OCI-LY1 (cell line): ENCODE measurements at regions not wholly inside any gene's neighbourhood (a gene's known extent, or its start where the extent isn't known, plus 50 kb on each side); places are given as distances from the start of the nearest gene placed in this dataset.

ENCODE experiments used
- EZH2 ChIP-seq: fragments of 200-600 bp; sonication (generic), shearing (Covaris generic); IDR thresholded peaks from 2 replicates; pipeline ENCODE4 v1.8.0; 2017; ENCODE audit warnings: borderline replicate concordance, mixed run types, mild to moderate bottlenecking, antibody characterized with exemption, low read length, moderate library complexity, mixed read lengths
- TF ChIP-seq, protein P1 (sequence below): fragments of 200-600 bp; sonication (generic), shearing (Covaris generic); IDR thresholded peaks from 2 replicates; pipeline ENCODE4 v1.5.1; 2017; ENCODE audit warnings: mild to moderate bottlenecking, antibody characterized with exemption, low read length, moderate library complexity, mixed read lengths

DNA sequence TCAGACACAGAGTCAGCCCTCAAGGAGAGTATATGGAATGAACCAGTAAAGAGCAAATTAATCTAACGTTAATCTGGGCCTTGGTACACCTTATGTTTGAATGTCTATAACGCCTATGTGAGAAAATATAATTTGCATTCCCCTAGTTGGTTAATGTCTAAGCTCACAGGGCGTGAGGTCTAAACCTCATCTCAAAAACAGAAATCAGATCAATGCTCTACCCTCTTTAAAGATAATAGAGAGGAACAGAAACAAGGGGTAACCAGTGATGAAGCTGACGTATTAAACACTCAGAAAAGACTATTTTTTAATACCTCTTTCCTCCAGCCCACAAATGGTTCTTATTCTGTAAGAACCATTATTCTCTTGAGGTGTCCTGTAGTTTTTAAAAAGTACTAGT, 369.2 kb upstream of the NOCT start:
- TF ChIP-seq, protein P1, sequence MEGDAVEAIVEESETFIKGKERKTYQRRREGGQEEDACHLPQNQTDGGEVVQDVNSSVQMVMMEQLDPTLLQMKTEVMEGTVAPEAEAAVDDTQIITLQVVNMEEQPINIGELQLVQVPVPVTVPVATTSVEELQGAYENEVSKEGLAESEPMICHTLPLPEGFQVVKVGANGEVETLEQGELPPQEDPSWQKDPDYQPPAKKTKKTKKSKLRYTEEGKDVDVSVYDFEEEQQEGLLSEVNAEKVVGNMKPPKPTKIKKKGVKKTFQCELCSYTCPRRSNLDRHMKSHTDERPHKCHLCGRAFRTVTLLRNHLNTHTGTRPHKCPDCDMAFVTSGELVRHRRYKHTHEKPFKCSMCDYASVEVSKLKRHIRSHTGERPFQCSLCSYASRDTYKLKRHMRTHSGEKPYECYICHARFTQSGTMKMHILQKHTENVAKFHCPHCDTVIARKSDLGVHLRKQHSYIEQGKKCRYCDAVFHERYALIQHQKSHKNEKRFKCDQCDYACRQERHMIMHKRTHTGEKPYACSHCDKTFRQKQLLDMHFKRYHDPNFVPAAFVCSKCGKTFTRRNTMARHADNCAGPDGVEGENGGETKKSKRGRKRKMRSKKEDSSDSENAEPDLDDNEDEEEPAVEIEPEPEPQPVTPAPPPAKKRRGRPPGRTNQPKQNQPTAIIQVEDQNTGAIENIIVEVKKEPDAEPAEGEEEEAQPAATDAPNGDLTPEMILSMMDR, result no peak
- TF ChIP-seq EZH2, result no peak
